ENCODE measurements at regions not wholly inside any gene's neighbourhood (a gene's known extent, or its start where the extent isn't known, plus 50 kb on each side); places are given as distances from the start of the nearest gene placed in this dataset.

DNA sequence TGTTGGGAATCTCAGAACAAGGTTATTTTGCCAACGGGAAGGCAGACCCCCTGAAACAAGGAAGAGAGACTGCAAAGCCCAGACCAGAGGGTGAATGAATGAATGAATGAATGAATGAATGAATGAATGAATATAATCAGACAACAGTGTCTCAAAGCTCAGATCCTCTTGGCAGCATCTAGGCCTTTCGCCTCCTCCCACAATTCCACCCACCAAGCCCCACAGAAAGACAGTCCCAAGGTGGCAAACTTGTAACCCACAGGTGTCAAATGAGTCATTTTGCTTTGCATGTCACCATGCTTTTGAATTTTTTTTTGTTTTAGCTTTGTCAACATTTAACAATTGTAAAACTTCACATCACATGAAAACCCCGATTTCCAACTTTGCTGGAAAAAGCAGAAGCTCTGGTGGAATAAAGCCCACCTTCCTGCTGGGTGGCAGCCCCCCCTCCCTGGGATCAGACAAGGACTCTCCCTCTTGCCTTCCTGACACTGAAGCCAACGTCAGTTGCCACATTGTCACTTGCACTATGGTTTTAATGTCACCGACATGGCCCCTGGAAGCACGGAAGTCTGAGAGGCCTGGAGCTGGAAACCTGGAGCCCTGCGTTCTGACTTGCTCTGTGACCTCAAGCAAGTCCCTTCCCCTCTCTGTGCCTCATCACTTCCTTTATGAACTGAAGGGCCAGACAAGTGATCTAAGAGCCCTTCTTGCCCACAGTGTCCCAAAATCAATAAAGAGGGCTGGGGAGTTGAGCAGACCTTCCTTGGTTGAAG lies 134.6 kb upstream of the RUNX3 start:
- TF ChIP-seq, protein P1, sequence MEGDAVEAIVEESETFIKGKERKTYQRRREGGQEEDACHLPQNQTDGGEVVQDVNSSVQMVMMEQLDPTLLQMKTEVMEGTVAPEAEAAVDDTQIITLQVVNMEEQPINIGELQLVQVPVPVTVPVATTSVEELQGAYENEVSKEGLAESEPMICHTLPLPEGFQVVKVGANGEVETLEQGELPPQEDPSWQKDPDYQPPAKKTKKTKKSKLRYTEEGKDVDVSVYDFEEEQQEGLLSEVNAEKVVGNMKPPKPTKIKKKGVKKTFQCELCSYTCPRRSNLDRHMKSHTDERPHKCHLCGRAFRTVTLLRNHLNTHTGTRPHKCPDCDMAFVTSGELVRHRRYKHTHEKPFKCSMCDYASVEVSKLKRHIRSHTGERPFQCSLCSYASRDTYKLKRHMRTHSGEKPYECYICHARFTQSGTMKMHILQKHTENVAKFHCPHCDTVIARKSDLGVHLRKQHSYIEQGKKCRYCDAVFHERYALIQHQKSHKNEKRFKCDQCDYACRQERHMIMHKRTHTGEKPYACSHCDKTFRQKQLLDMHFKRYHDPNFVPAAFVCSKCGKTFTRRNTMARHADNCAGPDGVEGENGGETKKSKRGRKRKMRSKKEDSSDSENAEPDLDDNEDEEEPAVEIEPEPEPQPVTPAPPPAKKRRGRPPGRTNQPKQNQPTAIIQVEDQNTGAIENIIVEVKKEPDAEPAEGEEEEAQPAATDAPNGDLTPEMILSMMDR (IDR thresholded peaks at IDR 0.05): no peak
- TF ChIP-seq POLR2A (IDR thresholded peaks at IDR 0.05): no peak

Measured in thyroid gland (tissue), 4 donors.